GM23338 (cell line): ENCODE measurements at regions not wholly inside any gene's neighbourhood (a gene's known extent, or its start where the extent isn't known, plus 50 kb on each side); places are given as distances from the start of the nearest gene placed in this dataset.

Source experiments
- ATAC-seq: fragments of 200-7000 bp; cut with Tn5 transposase; 3 replicates; pipeline ENCODE4 v1.9.1; 2020
- DNase-seq: peaks from one replicate; pipeline ENCODE4 v3.0.0-alpha.2; 2015; ENCODE audit warnings: low spot score
- H2AFZ ChIP-seq: fragments of 200-600 bp; sonication (generic); 2 replicates; pipeline ENCODE4 v1.8.0; 2016; ENCODE audit warnings: antibody characterized with exemption, mild to moderate bottlenecking, moderate library complexity
- H3F3A ChIP-seq: fragments of 200-600 bp; sonication (generic); replicated peaks from 2 replicates; pipeline ENCODE4 v1.8.0; 2017; ENCODE audit warnings: antibody characterized with exemption, mixed run types, low read depth
- H3K27ac ChIP-seq: fragments of 200-600 bp; sonication (generic); 2 replicates; pipeline ENCODE4 v1.6.1; 2016; ENCODE audit warnings: low read depth
- H3K27me3 ChIP-seq: fragments of 200-600 bp; sonication (generic); 2 replicates; pipeline ENCODE4 v1.8.0; 2016; ENCODE audit warnings: mild to moderate bottlenecking, mixed run types, moderate library complexity; ENCODE audit not compliant: insufficient read depth
- H3K36me3 ChIP-seq: fragments of 200-600 bp; sonication (generic); 2 replicates; pipeline ENCODE4 v1.8.0; 2016; ENCODE audit warnings: mild to moderate bottlenecking; ENCODE audit not compliant: insufficient read depth
- H3K4me1 ChIP-seq: fragments of 200-600 bp; sonication (generic); 2 replicates; pipeline ENCODE4 v1.8.0; 2016; ENCODE audit warnings: mild to moderate bottlenecking, moderate library complexity; ENCODE audit not compliant: insufficient read depth
- H3K4me2 ChIP-seq: fragments of 200-600 bp; sonication (generic); 2 replicates; pipeline ENCODE4 v1.7.1; 2017; ENCODE audit warnings: mixed run types
- H3K4me3 ChIP-seq: fragments of 200-600 bp; sonication (generic); 2 replicates; pipeline ENCODE4 v1.6.1; 2016; ENCODE audit warnings: mixed run types
- H3K79me2 ChIP-seq: fragments of 200-600 bp; sonication (generic); replicated peaks from 2 replicates; pipeline ENCODE4 v1.8.0; 2017; ENCODE audit warnings: mild to moderate bottlenecking; ENCODE audit not compliant: insufficient read depth
- H3K9me2 ChIP-seq: fragments of 200-600 bp; sonication (generic); 2 replicates; pipeline ENCODE4 v1.8.0; 2017; ENCODE audit not compliant: insufficient read depth
- H4K20me1 ChIP-seq: fragments of 200-600 bp; sonication (generic); replicated peaks from 2 replicates; pipeline ENCODE4 v1.8.0; 2017; ENCODE audit warnings: mild to moderate bottlenecking; ENCODE audit not compliant: insufficient read depth
- H3K27ac Mint-ChIP-seq: 2 replicates; pipeline ENCODE4 v1.8.0; 2020; ENCODE audit warnings: inconsistent platforms, mild to moderate bottlenecking, moderate library complexity, mixed read lengths
- H3K27me3 Mint-ChIP-seq: 3 replicates; pipeline ENCODE4 v1.8.0; 2022; ENCODE audit warnings: low read depth, mild to moderate bottlenecking, moderate library complexity, mixed read lengths, inconsistent platforms; ENCODE audit not compliant: insufficient read depth, poor library complexity
- H3K36me3 Mint-ChIP-seq: 3 replicates; pipeline ENCODE4 v1.8.0; 2021; ENCODE audit warnings: low read depth, mild to moderate bottlenecking, inconsistent platforms, moderate library complexity, mixed read lengths
- H3K4me1 Mint-ChIP-seq: 3 replicates; pipeline ENCODE4 v1.8.0; 2020; ENCODE audit warnings: mild to moderate bottlenecking, inconsistent platforms, mixed read lengths
- H3K4me3 Mint-ChIP-seq: 3 replicates; pipeline ENCODE4 v1.8.0; 2021; ENCODE audit warnings: moderate library complexity, mild to moderate bottlenecking, inconsistent platforms, mixed read lengths
- H3K9me3 Mint-ChIP-seq: 3 replicates; pipeline ENCODE4 v1.8.0; 2020; ENCODE audit warnings: moderate library complexity, mild to moderate bottlenecking, inconsistent platforms, mixed read lengths
- CREB1 ChIP-seq: fragments of 250-450 bp; sonication (Bioruptor Pico); IDR thresholded peaks from 2 replicates; pipeline ENCODE4 v1.5.0; 2020; ENCODE audit warnings: low read depth, mild to moderate bottlenecking, moderate library complexity
- ETS1 ChIP-seq: IDR thresholded peaks from 2 replicates; pipeline ENCODE4 v1.6.1; 2016; ENCODE audit warnings: antibody characterized with exemption
- EZH2 ChIP-seq: fragments of 200-600 bp; sonication (generic); IDR thresholded peaks from one replicate; pipeline ENCODE4 v1.8.0; 2017; ENCODE audit warnings: antibody characterized with exemption, mild to moderate bottlenecking, low read depth; ENCODE audit not compliant: unreplicated experiment
- EZH2phosphoT487 ChIP-seq: fragments of 200-600 bp; sonication (generic); IDR thresholded peaks from one replicate; pipeline ENCODE4 v1.8.1; 2018; ENCODE audit warnings: antibody characterized with exemption; ENCODE audit not compliant: unreplicated experiment
- JUNB ChIP-seq: IDR thresholded peaks from one replicate; pipeline ENCODE4 v1.6.1; 2016; ENCODE audit warnings: antibody characterized with exemption; ENCODE audit not compliant: unreplicated experiment
- NANOG ChIP-seq: IDR thresholded peaks from 2 replicates; pipeline ENCODE4 v1.6.1; 2016; ENCODE audit warnings: antibody characterized with exemption, borderline replicate concordance
- POLR2AphosphoS5 ChIP-seq: IDR thresholded peaks from 2 replicates; pipeline ENCODE4 v1.6.1; 2016; ENCODE audit warnings: antibody characterized with exemption, low read depth
- REST ChIP-seq: IDR thresholded peaks from one replicate; pipeline ENCODE4 v1.6.1; 2018; ENCODE audit warnings: antibody characterized with exemption; ENCODE audit not compliant: unreplicated experiment
- STAT1 ChIP-seq: IDR thresholded peaks from one replicate; pipeline ENCODE4 v1.6.1; 2016; ENCODE audit warnings: antibody characterized with exemption; ENCODE audit not compliant: unreplicated experiment
- ZNF114 ChIP-seq: fragments of 250-450 bp; sonication (Bioruptor Pico); IDR thresholded peaks from 2 replicates; pipeline ENCODE4 v1.5.0; 2020; ENCODE audit warnings: mild to moderate bottlenecking, moderate library complexity
- ZNF331 ChIP-seq: fragments of 250-450 bp; sonication (Bioruptor Pico); IDR thresholded peaks from 2 replicates; pipeline ENCODE4 v1.5.0; 2020; ENCODE audit warnings: low read depth, mild to moderate bottlenecking, moderate library complexity
- ZNF462 ChIP-seq: fragments of 250-450 bp; sonication (Bioruptor Pico); IDR thresholded peaks from 2 replicates; pipeline ENCODE4 v1.5.0; 2020; ENCODE audit warnings: mild to moderate bottlenecking, moderate library complexity
- TF ChIP-seq, protein P1 (sequence below), 2 experiments: fragments of 200-600 bp in 1 of 2; sonication (generic) in 1 of 2; conservative IDR thresholded peaks; 2 replicates each; pipeline versions ENCODE4 v1.5.1 to v1.6.1; 2016 to 2017; ENCODE audit warnings: antibody characterized with exemption in 2 of 2, low read depth in 2 of 2, mild to moderate bottlenecking in 2 of 2, moderate library complexity in 1 of 2

GRCh38 chr16:50933262-50933661, 191.4 kb downstream of the CYLD start:
- H3K4me3 Mint-ChIP-seq, result no peak overlapping the region
- Histone ChIP-seq H3K4me3 (no peak overlapping the region), H3K4me2 (no peak overlapping the region), H3K9me2 (no peaks in the 10 kb centered on the region), H3K27ac (no peak overlapping the region), H3K27me3 (no peaks in the 10 kb centered on the region), H3K79me2 (no peaks in the 10 kb centered on the region), H3F3A (no peaks in the 10 kb centered on the region), H3K36me3 (no peaks in the 10 kb centered on the region), H4K20me1 (no peaks in the 10 kb centered on the region), H3K4me1 (no peaks in the 10 kb centered on the region), H2AFZ (no peak overlapping the region)
- ATAC-seq (no peak), DNase-seq (no peak)
- H3K36me3 Mint-ChIP-seq, result no peaks in the 10 kb centered on the region
- H3K27me3 Mint-ChIP-seq, result peaks cover 2% of the 10 kb centered on the region
- TF ChIP-seq ZNF331 (CRISPR knock-in tag) (no peak), ZNF462 (CRISPR knock-in tag) (no peak), EZH2phosphoT487 (no peak), POLR2AphosphoS5 (no peak), STAT1 (no peak), ZNF114 (CRISPR knock-in tag) (no peak), REST (no peak), EZH2 (no peak), ETS1 (no peak), NANOG (no peak), CREB1 (CRISPR knock-in tag) (no peak), JUNB (no peak)
- TF ChIP-seq, protein P1, sequence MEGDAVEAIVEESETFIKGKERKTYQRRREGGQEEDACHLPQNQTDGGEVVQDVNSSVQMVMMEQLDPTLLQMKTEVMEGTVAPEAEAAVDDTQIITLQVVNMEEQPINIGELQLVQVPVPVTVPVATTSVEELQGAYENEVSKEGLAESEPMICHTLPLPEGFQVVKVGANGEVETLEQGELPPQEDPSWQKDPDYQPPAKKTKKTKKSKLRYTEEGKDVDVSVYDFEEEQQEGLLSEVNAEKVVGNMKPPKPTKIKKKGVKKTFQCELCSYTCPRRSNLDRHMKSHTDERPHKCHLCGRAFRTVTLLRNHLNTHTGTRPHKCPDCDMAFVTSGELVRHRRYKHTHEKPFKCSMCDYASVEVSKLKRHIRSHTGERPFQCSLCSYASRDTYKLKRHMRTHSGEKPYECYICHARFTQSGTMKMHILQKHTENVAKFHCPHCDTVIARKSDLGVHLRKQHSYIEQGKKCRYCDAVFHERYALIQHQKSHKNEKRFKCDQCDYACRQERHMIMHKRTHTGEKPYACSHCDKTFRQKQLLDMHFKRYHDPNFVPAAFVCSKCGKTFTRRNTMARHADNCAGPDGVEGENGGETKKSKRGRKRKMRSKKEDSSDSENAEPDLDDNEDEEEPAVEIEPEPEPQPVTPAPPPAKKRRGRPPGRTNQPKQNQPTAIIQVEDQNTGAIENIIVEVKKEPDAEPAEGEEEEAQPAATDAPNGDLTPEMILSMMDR (conservative IDR thresholded peaks at IDR 0.05; ENCODE audit: low read depth in 2 of 2), result no peak
- no peaks in the 10 kb centered on the region for H3K9me3 Mint-ChIP-seq
- no peak overlapping the region for H3K27ac Mint-ChIP-seq
- no peaks in the 10 kb centered on the region for H3K4me1 Mint-ChIP-seq
